Neural cell (in vitro differentiated cells): ENCODE measurements at regions not wholly inside any gene's neighbourhood (a gene's known extent, or its start where the extent isn't known, plus 50 kb on each side); places are given as distances from the start of the nearest gene placed in this dataset.

ENCODE experiments used
- H2AFZ ChIP-seq: fragments of 200-600, 300-800 bp; sonication (generic), shearing (Covaris generic); 2 replicates; pipeline ENCODE4 v1.6.0; 2014; ENCODE audit warnings: low read depth, mild to moderate bottlenecking, antibody characterized with exemption, low read length, moderate library complexity
- H3F3A ChIP-seq: fragments of 200-600 bp; shearing (Covaris generic); 2 replicates; pipeline ENCODE4 v1.6.1; 2016; ENCODE audit warnings: mild to moderate bottlenecking, moderate library complexity, mixed read lengths, antibody characterized with exemption, low read length; ENCODE audit not compliant: insufficient read depth, poor library complexity, severe bottlenecking
- H3K27ac ChIP-seq: fragments of 200-600, 300-800 bp; sonication (generic), shearing (Covaris generic); 2 replicates; pipeline ENCODE4 v1.5.1; 2014; ENCODE audit warnings: mild to moderate bottlenecking, low read length, moderate library complexity
- H3K27me3 ChIP-seq: fragments of 300-800, 200-600 bp; sonication (generic), shearing (Covaris generic); 2 replicates; pipeline ENCODE4 v1.6.0; 2014; ENCODE audit warnings: mild to moderate bottlenecking, low read depth, low read length, moderate library complexity; ENCODE audit not compliant: insufficient read depth
- H3K36me3 ChIP-seq: fragments of 300-800, 200-600 bp; sonication (generic), shearing (Covaris generic); 2 replicates; pipeline ENCODE4 v1.5.1; 2014; ENCODE audit warnings: mild to moderate bottlenecking, antibody characterized with exemption, low read length, moderate library complexity; ENCODE audit not compliant: insufficient read depth
- H3K4me2 ChIP-seq: fragments of 300-800, 200-600 bp; sonication (generic), shearing (Covaris generic); 2 replicates; pipeline ENCODE4 v1.6.0; 2014; ENCODE audit warnings: mild to moderate bottlenecking, low read length
- H3K4me3 ChIP-seq: fragments of 300-800, 200-600 bp; sonication (generic), shearing (Covaris generic); 2 replicates; pipeline ENCODE4 v1.5.1; 2014; ENCODE audit warnings: mild to moderate bottlenecking, low read length, moderate library complexity
- H3K79me2 ChIP-seq: fragments of 200-600 bp; shearing (Covaris generic); replicated peaks from 2 replicates; pipeline ENCODE4 v1.6.0; 2014; ENCODE audit warnings: mild to moderate bottlenecking, low read length, moderate library complexity; ENCODE audit not compliant: insufficient read depth
- H3K9ac ChIP-seq: fragments of 300-800, 200-600 bp; sonication (generic), shearing (Covaris generic); 2 replicates; pipeline ENCODE4 v1.6.1; 2016; ENCODE audit warnings: mild to moderate bottlenecking, low read length, mixed read lengths
- H3K9me2 ChIP-seq: fragments of 200-600 bp; shearing (Covaris generic); 2 replicates; pipeline ENCODE4 v1.6.1; 2016; ENCODE audit warnings: mild to moderate bottlenecking, low read length, mixed read lengths; ENCODE audit not compliant: insufficient read depth
- H3K9me3 ChIP-seq: fragments of 200-600, 300-800 bp; sonication (generic), shearing (Covaris generic); 2 replicates; pipeline ENCODE4 v1.6.1; 2016; ENCODE audit warnings: mild to moderate bottlenecking, mixed run types, low read length, moderate library complexity, mixed read lengths
- H4K20me1 ChIP-seq: fragments of 200-600 bp; shearing (Covaris generic); 2 replicates; pipeline ENCODE4 v1.6.1; 2016; ENCODE audit warnings: mild to moderate bottlenecking, mixed run types; ENCODE audit not compliant: insufficient read depth
- EP300 ChIP-seq: fragments of 450-650 bp; conservative IDR thresholded peaks from 2 replicates; pipeline ENCODE4 v1.6.1; 2014; ENCODE audit warnings: antibody characterized with exemption, mild to moderate bottlenecking, moderate library complexity; ENCODE audit not compliant: poor library complexity, severe bottlenecking
- EZH2 ChIP-seq: fragments of 200-600, 300-800 bp; shearing (Covaris generic), sonication (generic); IDR thresholded peaks from 2 replicates; pipeline ENCODE4 v1.6.1; 2014; ENCODE audit warnings: antibody characterized with exemption, low read length, borderline replicate concordance, mild to moderate bottlenecking; ENCODE audit not compliant: insufficient read depth, poor library complexity, severe bottlenecking
- MXI1 ChIP-seq: fragments of 450-650 bp; conservative IDR thresholded peaks from 2 replicates; pipeline ENCODE4 v1.6.1; 2014; ENCODE audit warnings: antibody characterized with exemption, mild to moderate bottlenecking; ENCODE audit not compliant: poor library complexity, severe bottlenecking
- POLR2AphosphoS5 ChIP-seq: IDR thresholded peaks from 2 replicates; pipeline ENCODE4 v1.6.1; 2012
- RAD21 ChIP-seq: fragments of 450-650 bp; conservative IDR thresholded peaks from 2 replicates; pipeline ENCODE4 v1.6.1; 2014; ENCODE audit warnings: antibody characterized with exemption, mild to moderate bottlenecking, moderate library complexity
- SMC3 ChIP-seq: fragments of 450-650 bp; conservative IDR thresholded peaks from 2 replicates; pipeline ENCODE4 v1.6.1; 2014; ENCODE audit warnings: antibody characterized with exemption, mild to moderate bottlenecking, moderate library complexity; ENCODE audit not compliant: poor library complexity
- TAF1 ChIP-seq: IDR thresholded peaks from 2 replicates; pipeline ENCODE4 v1.6.1; 2012; ENCODE audit warnings: low read depth
- TF ChIP-seq, protein P1 (sequence below): IDR thresholded peaks from 2 replicates; pipeline ENCODE4 v1.6.1; 2012; ENCODE audit warnings: borderline replicate concordance
- TF ChIP-seq, protein P2 (sequence below): fragments of 450-650 bp; IDR thresholded peaks from 2 replicates; pipeline ENCODE4 v1.5.1; 2014; ENCODE audit warnings: antibody characterized with exemption, mild to moderate bottlenecking, moderate library complexity; ENCODE audit not compliant: poor library complexity, severe bottlenecking

DNA sequence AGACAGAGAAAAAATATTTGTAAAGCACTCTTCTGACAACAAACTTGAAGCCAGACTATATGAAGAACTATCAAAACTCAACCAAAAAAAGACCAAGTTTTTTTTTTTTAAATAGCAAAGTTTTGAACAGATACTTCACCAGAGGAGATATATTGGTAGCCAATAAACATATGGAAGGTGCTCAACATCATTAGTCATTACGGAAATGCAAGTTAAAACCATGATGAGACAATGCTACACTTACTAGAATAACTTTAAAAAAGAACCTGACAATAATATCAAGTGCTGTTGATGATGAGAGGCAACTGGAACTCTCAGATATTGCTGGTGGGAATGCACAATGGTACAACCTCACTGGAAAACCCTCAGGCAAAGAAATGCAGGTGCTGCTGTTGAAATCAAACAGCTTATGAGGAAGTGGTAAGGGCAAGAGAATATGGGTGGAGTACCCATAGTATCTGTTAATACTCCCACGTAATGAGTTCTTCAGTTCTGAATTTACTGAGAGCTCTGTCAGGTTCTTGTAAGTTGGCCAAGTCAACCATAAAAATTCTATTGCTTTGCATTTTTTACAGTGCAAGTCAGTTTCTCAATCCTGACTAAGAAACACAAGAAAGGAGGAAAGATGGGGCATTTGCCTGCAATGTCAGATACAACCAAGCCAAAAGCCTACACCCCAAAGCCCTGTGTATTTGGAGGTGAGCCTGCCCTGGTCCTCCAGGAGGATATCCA is 87.3 kb upstream of the GNAQ start:
- Histone ChIP-seq H3K4me3 (no peak overlapping the region), H3K9me2 (no peaks in the 10 kb centered on the region), H3K9ac (no peak overlapping the region), H3K27me3 (no peaks in the 10 kb centered on the region), H3K36me3 (no peaks in the 10 kb centered on the region), H3K9me3 (no peaks in the 10 kb centered on the region), H3F3A (no peaks in the 10 kb centered on the region), H4K20me1 (no peaks in the 10 kb centered on the region), H3K79me2 (no peaks in the 10 kb centered on the region), H3K27ac (no peak overlapping the region), H2AFZ (no peak overlapping the region), H3K4me2 (no peak overlapping the region)
- TF ChIP-seq, protein P1, sequence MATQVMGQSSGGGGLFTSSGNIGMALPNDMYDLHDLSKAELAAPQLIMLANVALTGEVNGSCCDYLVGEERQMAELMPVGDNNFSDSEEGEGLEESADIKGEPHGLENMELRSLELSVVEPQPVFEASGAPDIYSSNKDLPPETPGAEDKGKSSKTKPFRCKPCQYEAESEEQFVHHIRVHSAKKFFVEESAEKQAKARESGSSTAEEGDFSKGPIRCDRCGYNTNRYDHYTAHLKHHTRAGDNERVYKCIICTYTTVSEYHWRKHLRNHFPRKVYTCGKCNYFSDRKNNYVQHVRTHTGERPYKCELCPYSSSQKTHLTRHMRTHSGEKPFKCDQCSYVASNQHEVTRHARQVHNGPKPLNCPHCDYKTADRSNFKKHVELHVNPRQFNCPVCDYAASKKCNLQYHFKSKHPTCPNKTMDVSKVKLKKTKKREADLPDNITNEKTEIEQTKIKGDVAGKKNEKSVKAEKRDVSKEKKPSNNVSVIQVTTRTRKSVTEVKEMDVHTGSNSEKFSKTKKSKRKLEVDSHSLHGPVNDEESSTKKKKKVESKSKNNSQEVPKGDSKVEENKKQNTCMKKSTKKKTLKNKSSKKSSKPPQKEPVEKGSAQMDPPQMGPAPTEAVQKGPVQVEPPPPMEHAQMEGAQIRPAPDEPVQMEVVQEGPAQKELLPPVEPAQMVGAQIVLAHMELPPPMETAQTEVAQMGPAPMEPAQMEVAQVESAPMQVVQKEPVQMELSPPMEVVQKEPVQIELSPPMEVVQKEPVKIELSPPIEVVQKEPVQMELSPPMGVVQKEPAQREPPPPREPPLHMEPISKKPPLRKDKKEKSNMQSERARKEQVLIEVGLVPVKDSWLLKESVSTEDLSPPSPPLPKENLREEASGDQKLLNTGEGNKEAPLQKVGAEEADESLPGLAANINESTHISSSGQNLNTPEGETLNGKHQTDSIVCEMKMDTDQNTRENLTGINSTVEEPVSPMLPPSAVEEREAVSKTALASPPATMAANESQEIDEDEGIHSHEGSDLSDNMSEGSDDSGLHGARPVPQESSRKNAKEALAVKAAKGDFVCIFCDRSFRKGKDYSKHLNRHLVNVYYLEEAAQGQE, result no peak
- TF ChIP-seq, protein P2, sequence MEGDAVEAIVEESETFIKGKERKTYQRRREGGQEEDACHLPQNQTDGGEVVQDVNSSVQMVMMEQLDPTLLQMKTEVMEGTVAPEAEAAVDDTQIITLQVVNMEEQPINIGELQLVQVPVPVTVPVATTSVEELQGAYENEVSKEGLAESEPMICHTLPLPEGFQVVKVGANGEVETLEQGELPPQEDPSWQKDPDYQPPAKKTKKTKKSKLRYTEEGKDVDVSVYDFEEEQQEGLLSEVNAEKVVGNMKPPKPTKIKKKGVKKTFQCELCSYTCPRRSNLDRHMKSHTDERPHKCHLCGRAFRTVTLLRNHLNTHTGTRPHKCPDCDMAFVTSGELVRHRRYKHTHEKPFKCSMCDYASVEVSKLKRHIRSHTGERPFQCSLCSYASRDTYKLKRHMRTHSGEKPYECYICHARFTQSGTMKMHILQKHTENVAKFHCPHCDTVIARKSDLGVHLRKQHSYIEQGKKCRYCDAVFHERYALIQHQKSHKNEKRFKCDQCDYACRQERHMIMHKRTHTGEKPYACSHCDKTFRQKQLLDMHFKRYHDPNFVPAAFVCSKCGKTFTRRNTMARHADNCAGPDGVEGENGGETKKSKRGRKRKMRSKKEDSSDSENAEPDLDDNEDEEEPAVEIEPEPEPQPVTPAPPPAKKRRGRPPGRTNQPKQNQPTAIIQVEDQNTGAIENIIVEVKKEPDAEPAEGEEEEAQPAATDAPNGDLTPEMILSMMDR, result no peak
- TF ChIP-seq TAF1 (no peak), EP300 (no peak)

DNA sequence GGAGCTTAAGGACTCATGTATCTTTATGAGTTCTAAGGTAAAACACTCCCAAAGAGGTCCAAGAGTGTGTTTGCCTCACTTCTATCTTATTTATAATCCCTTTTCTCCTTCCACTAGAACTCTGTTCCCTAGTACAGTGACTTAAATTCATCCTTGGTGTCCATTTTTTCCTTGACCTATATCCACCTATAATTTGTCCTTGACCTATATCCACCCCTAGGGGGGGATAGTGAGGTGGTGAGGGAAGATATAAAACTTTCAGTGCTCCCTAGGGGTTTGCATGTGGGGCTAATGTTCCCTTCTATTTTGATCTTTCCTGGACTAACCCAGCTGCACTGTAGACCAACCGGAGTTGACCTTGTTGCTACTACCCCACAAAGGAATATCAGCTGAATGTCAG is 83.5 kb upstream of the GNAQ start:
- H4K20me1 ChIP-seq, result no peaks in the 10 kb centered on the region
- no peaks in the 10 kb centered on the region for H3K9me2 ChIP-seq
- H3K4me2 ChIP-seq, result no peak overlapping the region
- no peaks in the 10 kb centered on the region for H3K79me2 ChIP-seq
- H3K9me3 ChIP-seq, result no peaks in the 10 kb centered on the region
- no peak overlapping the region for H3K27ac ChIP-seq
- no peak overlapping the region for H3K9ac ChIP-seq
- TF ChIP-seq EP300 (no peak), RAD21 (no peak), POLR2AphosphoS5 (no peak), SMC3 (no peak), TAF1 (no peak), MXI1 (no peak), EZH2 (no peak)
- TF ChIP-seq, protein P2, result no peak
- TF ChIP-seq, protein P1, result no peak
- no peaks in the 10 kb centered on the region for H3F3A ChIP-seq
- no peaks in the 10 kb centered on the region for H3K36me3 ChIP-seq
- no peak overlapping the region for H3K4me3 ChIP-seq
- no peaks in the 10 kb centered on the region for H3K27me3 ChIP-seq
- H2AFZ ChIP-seq, result no peak overlapping the region
